Keratinocyte (primary cell): ENCODE measurements at regions not wholly inside any gene's neighbourhood (a gene's known extent, or its start where the extent isn't known, plus 50 kb on each side); places are given as distances from the start of the nearest gene placed in this dataset.

Experiments used
- DNase-seq: peaks from one replicate; pipeline ENCODE4 v3.0.0-alpha.2; 2011; ENCODE audit warnings: low read depth, missing footprints, low spot score
- FAIRE-seq: peaks from 2 replicates; lab custom pipeline; 2011; peaks lifted over from hg19 to GRCh38; lab: Jason Lieb, UNC
- H2AFZ ChIP-seq: 2 replicates; pipeline ENCODE4 v1.6.0; 2012; ENCODE audit warnings: low read length, control low read depth, inconsistent platforms; ENCODE audit not compliant: control insufficient read depth
- H3K27ac ChIP-seq: 2 replicates; pipeline ENCODE4 v1.5.1; 2011; ENCODE audit warnings: low read length; ENCODE audit not compliant: control insufficient read depth, insufficient read depth
- H3K27me3 ChIP-seq: 3 replicates; pipeline ENCODE4 v1.6.0; 2011; ENCODE audit warnings: low read length; ENCODE audit not compliant: control insufficient read depth, insufficient read depth; ENCODE audit errors: extremely low read depth
- H3K36me3 ChIP-seq, 2 experiments: 2 replicates in 1 of 2; 3 replicates in 1 of 2; pipeline ENCODE4 v1.5.1; 2011; ENCODE audit warnings: low read length in 2 of 2, mild to moderate bottlenecking in 1 of 2; ENCODE audit not compliant: control insufficient read depth in 2 of 2, insufficient read depth in 2 of 2; ENCODE audit errors: extremely low read depth in 1 of 2
- H3K4me1 ChIP-seq: 3 replicates; pipeline ENCODE4 v1.5.1; 2011; ENCODE audit warnings: low read length; ENCODE audit not compliant: control insufficient read depth, insufficient read depth; ENCODE audit errors: extremely low read depth
- H3K4me2 ChIP-seq: 3 replicates; pipeline ENCODE4 v1.6.0; 2011; ENCODE audit warnings: low read depth, low read length; ENCODE audit not compliant: control insufficient read depth, insufficient read depth; ENCODE audit errors: extremely low read depth
- H3K4me3 ChIP-seq, 3 experiments: fragments of 200-600 bp in 1 of 3; sonication (generic) in 1 of 3; 2 replicates in 2 of 3; 3 replicates in 1 of 3; pipeline ENCODE4 v1.5.1; 2011 to 2016; ENCODE audit warnings: low read length in 3 of 3, mild to moderate bottlenecking in 3 of 3, control low read depth in 2 of 3, inconsistent platforms in 1 of 3, low read depth in 1 of 3, mixed read lengths in 1 of 3, mixed run types in 1 of 3, moderate library complexity in 1 of 3; ENCODE audit not compliant: control insufficient read depth in 2 of 3, insufficient read depth in 2 of 3; ENCODE audit errors: extremely low read depth in 1 of 3
- H3K79me2 ChIP-seq: 2 replicates; pipeline ENCODE4 v1.6.0; 2012; ENCODE audit warnings: low read length; ENCODE audit not compliant: control insufficient read depth, insufficient read depth
- H3K9ac ChIP-seq: 3 replicates; pipeline ENCODE4 v1.6.0; 2011; ENCODE audit warnings: low read length; ENCODE audit not compliant: control insufficient read depth, insufficient read depth; ENCODE audit errors: extremely low read depth
- H3K9me1 ChIP-seq: 3 replicates; pipeline ENCODE4 v1.6.0; 2011; ENCODE audit warnings: low read length; ENCODE audit not compliant: control insufficient read depth, insufficient read depth; ENCODE audit errors: extremely low read depth
- H3K9me3 ChIP-seq: 2 replicates; pipeline ENCODE4 v1.5.1; 2012; ENCODE audit warnings: low read depth, low read length; ENCODE audit not compliant: control insufficient read depth
- H4K20me1 ChIP-seq: 3 replicates; pipeline ENCODE4 v1.6.0; 2011; ENCODE audit warnings: low read length; ENCODE audit not compliant: control insufficient read depth, insufficient read depth; ENCODE audit errors: extremely low read depth
- EZH2 ChIP-seq: IDR thresholded peaks from one replicate; pipeline ENCODE4 v1.6.1; 2012; ENCODE audit warnings: inconsistent platforms, mild to moderate bottlenecking, low read length, moderate library complexity
- dilution Hi-C: fragments of 300-500 bp; cut with MboI; formaldehyde crosslinking; loops from one replicate; pipeline ENCODE4 v1.7.0; 2020; ENCODE audit warnings: low sequenced_read_pairs; ENCODE audit not compliant: extremely low pct_ligation_motif_present
- TF ChIP-seq, protein P1 (sequence below), 3 experiments: IDR thresholded peaks in 1 of 3; conservative IDR thresholded peaks in 1 of 3; optimal IDR thresholded peaks in 1 of 3; 2 replicates in 2 of 3; 3 replicates in 1 of 3; pipeline versions ENCODE3 to v1.5.1; 2011; ENCODE audit warnings: low read length in 3 of 3, mild to moderate bottlenecking in 3 of 3, moderate library complexity in 2 of 3, control low read depth in 1 of 3, inconsistent platforms in 1 of 3; ENCODE audit not compliant: insufficient read depth in 2 of 3; ENCODE audit errors: extremely low read depth in 1 of 3

GRCh38 chr18:26696308-26696707 is 148.0 kb upstream of the KCTD1 start:
- Histone ChIP-seq H3K36me3 (no peaks in the 10 kb centered on the region), H3K27ac (no peak overlapping the region), H3K4me2 (no peak overlapping the region), H3K9ac (no peak overlapping the region), H4K20me1 (no peaks in the 10 kb centered on the region), H3K27me3 (no peaks in the 10 kb centered on the region), H3K79me2 (no peaks in the 10 kb centered on the region), H3K9me3 (no peaks in the 10 kb centered on the region), H3K4me1 (no peaks in the 10 kb centered on the region), H2AFZ (no peak overlapping the region), H3K9me1 (no peaks in the 10 kb centered on the region), H3K4me3 (no peak overlapping the region)
- TF ChIP-seq, protein P1, sequence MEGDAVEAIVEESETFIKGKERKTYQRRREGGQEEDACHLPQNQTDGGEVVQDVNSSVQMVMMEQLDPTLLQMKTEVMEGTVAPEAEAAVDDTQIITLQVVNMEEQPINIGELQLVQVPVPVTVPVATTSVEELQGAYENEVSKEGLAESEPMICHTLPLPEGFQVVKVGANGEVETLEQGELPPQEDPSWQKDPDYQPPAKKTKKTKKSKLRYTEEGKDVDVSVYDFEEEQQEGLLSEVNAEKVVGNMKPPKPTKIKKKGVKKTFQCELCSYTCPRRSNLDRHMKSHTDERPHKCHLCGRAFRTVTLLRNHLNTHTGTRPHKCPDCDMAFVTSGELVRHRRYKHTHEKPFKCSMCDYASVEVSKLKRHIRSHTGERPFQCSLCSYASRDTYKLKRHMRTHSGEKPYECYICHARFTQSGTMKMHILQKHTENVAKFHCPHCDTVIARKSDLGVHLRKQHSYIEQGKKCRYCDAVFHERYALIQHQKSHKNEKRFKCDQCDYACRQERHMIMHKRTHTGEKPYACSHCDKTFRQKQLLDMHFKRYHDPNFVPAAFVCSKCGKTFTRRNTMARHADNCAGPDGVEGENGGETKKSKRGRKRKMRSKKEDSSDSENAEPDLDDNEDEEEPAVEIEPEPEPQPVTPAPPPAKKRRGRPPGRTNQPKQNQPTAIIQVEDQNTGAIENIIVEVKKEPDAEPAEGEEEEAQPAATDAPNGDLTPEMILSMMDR (optimal IDR thresholded peaks at IDR 0.05 in 1 of 3, IDR thresholded peaks at IDR 0.05 in 1 of 3, conservative IDR thresholded peaks at IDR 0.05 in 1 of 3; ENCODE audit: extremely low read depth in 1 of 3, insufficient read depth in 2 of 3, low read length in 3 of 3), result no peak
- no peak for TF ChIP-seq EZH2
- FAIRE-seq (no peak), DNase-seq (no peak)
- dilution Hi-C loops, result no loop called here

GRCh38 chr18:26689226-26689879 is 141.0 kb upstream of the KCTD1 start:
- Histone ChIP-seq H3K9me3 (no peaks in the 10 kb centered on the region), H4K20me1 (no peaks in the 10 kb centered on the region), H3K27ac (no peak overlapping the region), H3K79me2 (no peaks in the 10 kb centered on the region), H3K4me1 (no peaks in the 10 kb centered on the region), H3K36me3 (no peaks in the 10 kb centered on the region), H3K4me3 (no peak overlapping the region), H3K9ac (no peak overlapping the region), H3K27me3 (no peaks in the 10 kb centered on the region), H2AFZ (no peak overlapping the region), H3K4me2 (no peak overlapping the region), H3K9me1 (no peaks in the 10 kb centered on the region)
- dilution Hi-C loops, result no loop called here
- no peak for FAIRE-seq
- TF ChIP-seq, protein P1 (optimal IDR thresholded peaks at IDR 0.05 in 1 of 3, IDR thresholded peaks at IDR 0.05 in 1 of 3, conservative IDR thresholded peaks at IDR 0.05 in 1 of 3; ENCODE audit: extremely low read depth in 1 of 3, insufficient read depth in 2 of 3, low read length in 3 of 3), result no peak
- no peak for TF ChIP-seq EZH2
- no peak for DNase-seq
